ENCODE measurements at regions not wholly inside any gene's neighbourhood (a gene's known extent, or its start where the extent isn't known, plus 50 kb on each side); places are given as distances from the start of the nearest gene placed in this dataset.

- TF ChIP-seq CSDE1 (IDR thresholded peaks at IDR 0.05) (no peak), ARID3B (CRISPR knock-in tag; IDR thresholded peaks at IDR 0.05; ENCODE audit: borderline replicate concordance) (no peak), CC2D1A (IDR thresholded peaks at IDR 0.05) (no peak), CTCF (IDR thresholded peaks at IDR 0.05 in 2 of 3, conservative IDR thresholded peaks at IDR 0.05 in 1 of 3; ENCODE audit: insufficient read depth in 2 of 3, low read depth in 1 of 3, low read length in 3 of 3) (no peak), SMARCC2 (IDR thresholded peaks at IDR 0.05; ENCODE audit: low read depth) (no peak)
These were observed 71.2 kb upstream of the C3orf80 start for GRCh38 chr3:160154033-160154432.

Measured in K562 (cell line).